Body of pancreas (tissue), 4 donors: ENCODE measurements at regions not wholly inside any gene's neighbourhood (a gene's known extent, or its start where the extent isn't known, plus 50 kb on each side); places are given as distances from the start of the nearest gene placed in this dataset.

Experiments
- ATAC-seq: fragments of 150-250 bp; one replicate; pipeline ENCODE4 v1.9.1; 2016
- DNase-seq, 4 donors: peaks; one replicate each; pipeline ENCODE4 v3.0.0-alpha.2; 2019
- H3K27ac ChIP-seq, 4 donors: fragments of 200-600 bp; sonication (generic); 1 replicate in 3 of 4; 2 replicates in 1 of 4; pipeline versions ENCODE4 v1.5.1 to v1.6.1; 2016 to 2019; ENCODE audit warnings: mild to moderate bottlenecking in 1 of 4, mixed read lengths in 1 of 4, moderate library complexity in 1 of 4
- H3K27me3 ChIP-seq, 2 donors: fragments of 200-600 bp; sonication (generic); one replicate each; pipeline ENCODE4 v1.6.0; 2016; ENCODE audit warnings: mild to moderate bottlenecking in 1 of 2
- H3K36me3 ChIP-seq, 2 donors: fragments of 200-600 bp; sonication (generic); replicated peaks in 1 of 2; 2 replicates each; pipeline ENCODE4 v1.5.1; 2016; ENCODE audit warnings: low read depth in 2 of 2; ENCODE audit not compliant: insufficient read depth in 1 of 2
- H3K4me1 ChIP-seq: fragments of 200-600 bp; sonication (generic); one replicate; pipeline ENCODE4 v1.6.0; 2016
- H3K4me3 ChIP-seq, 2 donors: fragments of 200-600 bp; sonication (generic); 1 replicate in 1 of 2; 2 replicates in 1 of 2; pipeline ENCODE4 v1.5.1; 2016 to 2019
- H3K9me3 ChIP-seq, 3 donors: fragments of 200-600 bp; sonication (generic); 1 replicate in 2 of 3; 2 replicates in 1 of 3; pipeline ENCODE4 v1.5.1; 2016
- POLR2A ChIP-seq, 3 donors: fragments of 450-650 bp; IDR thresholded peaks; one replicate each; pipeline ENCODE4 v1.6.1; 2016; ENCODE audit warnings: antibody characterized with exemption in 3 of 3, mild to moderate bottlenecking in 2 of 3
- WGBS, 2 donors: methylation state at CpG; one replicate each; pipeline ENCODE4 v1.1.5; 2017; 5-methylcytosine and 5-hydroxymethylcytosine counted together
- intact Hi-C: fragments of 100-400 bp; cut with DNase I; formaldehyde crosslinking; loops from one replicate; pipeline ENCODE4 v1.15.1; 2023
- TF ChIP-seq, protein P1 (sequence below), 7 experiments: fragments of 450-650 bp in 4 of 7; fragments of 200-600 bp in 3 of 7; sonication (generic) in 3 of 7; IDR thresholded peaks; one replicate each; pipeline ENCODE4 v1.5.1; 2016 to 2019; ENCODE audit warnings: antibody characterized with exemption in 7 of 7

DNA sequence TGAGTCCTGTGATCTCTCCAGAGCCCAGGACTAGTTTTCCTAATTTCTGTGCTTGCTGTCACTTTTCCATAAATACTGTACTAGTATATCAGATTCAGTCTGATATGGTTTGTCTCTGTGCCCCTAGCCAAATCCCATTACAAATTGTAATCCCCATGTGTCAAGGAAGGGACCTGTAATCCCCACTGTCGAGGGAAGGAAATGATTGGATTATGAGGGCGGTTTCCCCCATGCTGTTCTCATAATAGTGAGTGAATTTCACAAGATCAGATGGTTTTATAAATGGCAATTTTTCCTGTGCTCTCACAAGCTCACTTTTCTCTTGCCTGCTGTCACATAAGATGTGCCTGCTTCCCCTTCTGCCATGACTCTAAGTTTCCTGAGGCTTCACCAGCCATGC, 54.8 kb upstream of the IFRD1 start:
- peaks cover 11% of the 10 kb centered on the region for H3K4me1 ChIP-seq
- no peaks in the 10 kb centered on the region for H3K9me3 ChIP-seq
- no peak for TF ChIP-seq POLR2A (IDR thresholded peaks at IDR 0.05)
- TF ChIP-seq, protein P1, sequence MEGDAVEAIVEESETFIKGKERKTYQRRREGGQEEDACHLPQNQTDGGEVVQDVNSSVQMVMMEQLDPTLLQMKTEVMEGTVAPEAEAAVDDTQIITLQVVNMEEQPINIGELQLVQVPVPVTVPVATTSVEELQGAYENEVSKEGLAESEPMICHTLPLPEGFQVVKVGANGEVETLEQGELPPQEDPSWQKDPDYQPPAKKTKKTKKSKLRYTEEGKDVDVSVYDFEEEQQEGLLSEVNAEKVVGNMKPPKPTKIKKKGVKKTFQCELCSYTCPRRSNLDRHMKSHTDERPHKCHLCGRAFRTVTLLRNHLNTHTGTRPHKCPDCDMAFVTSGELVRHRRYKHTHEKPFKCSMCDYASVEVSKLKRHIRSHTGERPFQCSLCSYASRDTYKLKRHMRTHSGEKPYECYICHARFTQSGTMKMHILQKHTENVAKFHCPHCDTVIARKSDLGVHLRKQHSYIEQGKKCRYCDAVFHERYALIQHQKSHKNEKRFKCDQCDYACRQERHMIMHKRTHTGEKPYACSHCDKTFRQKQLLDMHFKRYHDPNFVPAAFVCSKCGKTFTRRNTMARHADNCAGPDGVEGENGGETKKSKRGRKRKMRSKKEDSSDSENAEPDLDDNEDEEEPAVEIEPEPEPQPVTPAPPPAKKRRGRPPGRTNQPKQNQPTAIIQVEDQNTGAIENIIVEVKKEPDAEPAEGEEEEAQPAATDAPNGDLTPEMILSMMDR (IDR thresholded peaks at IDR 0.05): no peak
- intact Hi-C loops: no loop called here
- 94% methylated on average over 2 of the region's 2 CpGs for WGBS, 2 donors
- H3K27me3 ChIP-seq: no peaks in the 10 kb centered on the region
- H3K4me3 ChIP-seq: no peak overlapping the region
- H3K27ac ChIP-seq: no peak overlapping the region
- ATAC-seq (no peak), DNase-seq (no peak)
- H3K36me3 ChIP-seq: no peaks in the 10 kb centered on the region

DNA sequence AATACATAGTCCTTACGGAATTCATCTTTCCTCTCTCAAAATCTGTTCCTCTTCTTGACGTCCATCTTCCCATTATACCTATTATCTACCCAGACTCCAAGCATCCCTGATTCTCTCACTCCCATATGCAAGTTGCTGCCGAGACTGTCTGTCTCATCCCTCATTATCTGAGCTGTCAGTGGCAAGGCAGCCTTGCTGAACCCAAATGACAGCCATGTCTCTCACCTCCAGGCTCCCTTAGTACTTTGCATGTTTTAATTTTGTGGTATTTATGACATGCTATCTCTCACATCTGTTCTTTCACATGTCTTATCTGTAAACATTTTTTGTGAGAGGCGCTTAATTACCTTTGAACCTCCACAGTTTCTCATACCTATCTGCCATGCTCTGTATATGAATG, 54.4 kb upstream of the IFRD1 start:
- no peak for TF ChIP-seq POLR2A (IDR thresholded peaks at IDR 0.05)
- TF ChIP-seq, protein P1 (IDR thresholded peaks at IDR 0.05): no peak
- intact Hi-C loops: no loop called here
- Histone ChIP-seq H3K4me3 (no peak overlapping the region), H3K36me3 (no peaks in the 10 kb centered on the region), H3K27me3 (no peaks in the 10 kb centered on the region), H3K27ac (no peak overlapping the region), H3K4me1 (peaks cover 7% of the 10 kb centered on the region), H3K9me3 (no peaks in the 10 kb centered on the region)
- DNase-seq (no peak), ATAC-seq (no peak)
- WGBS, 2 donors: 66 to 69% methylated on average over 4 of the region's 4 CpGs

DNA sequence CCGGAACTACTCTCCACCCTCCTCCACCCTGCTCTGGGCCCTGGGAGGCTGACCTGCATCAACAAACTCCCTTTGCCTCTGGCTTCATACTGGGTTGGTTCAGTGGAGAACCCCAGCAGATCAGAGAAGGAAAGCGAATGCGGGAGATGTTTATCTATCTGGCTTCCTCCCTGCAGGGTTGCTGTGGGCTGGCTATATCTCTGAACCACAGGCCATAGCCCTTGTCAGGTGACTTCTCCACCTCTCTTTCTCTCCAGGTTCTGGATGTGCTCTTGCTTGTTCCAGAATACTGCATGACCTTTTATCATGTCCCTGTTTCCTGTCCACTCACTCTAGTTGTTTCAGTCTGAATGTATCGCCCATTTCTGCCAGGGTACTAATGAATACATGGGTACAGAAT, 51.7 kb upstream of the IFRD1 start:
- Histone ChIP-seq H3K9me3 (no peaks in the 10 kb centered on the region), H3K27ac (no peak overlapping the region), H3K4me3 (no peak overlapping the region), H3K27me3 (no peaks in the 10 kb centered on the region), H3K4me1 (no peaks in the 10 kb centered on the region), H3K36me3 (no peaks in the 10 kb centered on the region)
- no peak for TF ChIP-seq POLR2A (IDR thresholded peaks at IDR 0.05)
- TF ChIP-seq, protein P1 (IDR thresholded peaks at IDR 0.05): no peak
- intact Hi-C loops: no loop called here
- DNase-seq (no peak), ATAC-seq (no peak)
- 68 to 82% methylated on average over 4 of the region's 4 CpGs for WGBS, 2 donors

DNA sequence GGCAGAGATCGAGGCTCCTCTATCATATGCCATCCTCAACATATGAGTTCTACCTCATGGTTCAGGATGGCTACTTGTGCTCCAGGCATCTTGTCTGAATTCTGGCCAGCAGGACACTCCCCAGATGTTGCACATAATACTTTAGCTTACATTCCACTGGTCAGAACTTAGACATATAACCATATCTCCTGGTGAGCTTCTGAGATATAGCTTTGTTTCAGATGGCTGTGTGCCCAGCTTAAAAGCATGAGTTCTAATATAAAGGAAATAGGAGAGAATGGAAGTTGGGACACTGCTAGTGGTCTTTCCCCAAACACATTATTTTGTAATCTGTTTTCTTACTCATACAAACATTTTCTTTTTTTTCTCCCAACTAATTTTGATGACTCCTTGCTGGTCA, 50.8 kb upstream of the IFRD1 start:
- WGBS, 2 donors: 78 to 95% methylated on average over 1 of the region's 1 CpG
- no peaks in the 10 kb centered on the region for H3K27me3 ChIP-seq
- H3K36me3 ChIP-seq: no peaks in the 10 kb centered on the region
- H3K9me3 ChIP-seq: no peaks in the 10 kb centered on the region
- H3K27ac ChIP-seq: no peak overlapping the region
- intact Hi-C loops: no loop called here
- TF ChIP-seq, protein P1 (IDR thresholded peaks at IDR 0.05): no peak
- TF ChIP-seq POLR2A (IDR thresholded peaks at IDR 0.05): no peak
- no peaks in the 10 kb centered on the region for H3K4me1 ChIP-seq
- H3K4me3 ChIP-seq: no peak overlapping the region
- ATAC-seq (no peak), DNase-seq (no peak)

DNA sequence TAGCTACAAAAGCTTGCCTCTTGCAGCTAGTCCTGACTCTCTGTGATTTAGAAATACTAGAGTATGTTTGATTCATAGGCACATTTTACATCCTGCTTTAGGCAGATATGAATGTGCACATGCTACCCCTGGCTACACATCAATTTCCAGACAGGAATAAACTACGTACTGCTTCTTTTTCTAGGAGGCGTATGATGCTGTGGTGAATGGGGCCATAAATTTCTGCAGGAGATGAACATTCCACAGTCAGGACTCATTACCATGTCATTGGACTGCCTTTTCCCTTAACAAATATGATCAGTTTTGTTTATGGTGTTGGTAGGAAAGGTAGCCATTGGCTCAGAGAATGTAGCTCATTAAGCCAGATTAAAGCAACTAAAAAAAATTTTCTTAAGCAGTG, 50.1 kb upstream of the IFRD1 start:
- no peaks in the 10 kb centered on the region for H3K27me3 ChIP-seq
- 39 to 76% methylated on average over 2 of the region's 2 CpGs for WGBS, 2 donors
- no peak overlapping the region for H3K27ac ChIP-seq
- DNase-seq: no peak
- intact Hi-C loops: loop anchor here (10.0 kb wide), 1 partner anchor 655 kb away; no protein-coding TSS in a partner anchor
- no peaks in the 10 kb centered on the region for H3K9me3 ChIP-seq
- ATAC-seq: no peak
- H3K4me3 ChIP-seq: no peak overlapping the region
- H3K4me1 ChIP-seq: no peaks in the 10 kb centered on the region
- no peaks in the 10 kb centered on the region for H3K36me3 ChIP-seq
- TF ChIP-seq, protein P1 (IDR thresholded peaks at IDR 0.05): no peak
